ENCODE measurements at regions not wholly inside any gene's neighbourhood (a gene's known extent, or its start where the extent isn't known, plus 50 kb on each side); places are given as distances from the start of the nearest gene placed in this dataset.

DNA sequence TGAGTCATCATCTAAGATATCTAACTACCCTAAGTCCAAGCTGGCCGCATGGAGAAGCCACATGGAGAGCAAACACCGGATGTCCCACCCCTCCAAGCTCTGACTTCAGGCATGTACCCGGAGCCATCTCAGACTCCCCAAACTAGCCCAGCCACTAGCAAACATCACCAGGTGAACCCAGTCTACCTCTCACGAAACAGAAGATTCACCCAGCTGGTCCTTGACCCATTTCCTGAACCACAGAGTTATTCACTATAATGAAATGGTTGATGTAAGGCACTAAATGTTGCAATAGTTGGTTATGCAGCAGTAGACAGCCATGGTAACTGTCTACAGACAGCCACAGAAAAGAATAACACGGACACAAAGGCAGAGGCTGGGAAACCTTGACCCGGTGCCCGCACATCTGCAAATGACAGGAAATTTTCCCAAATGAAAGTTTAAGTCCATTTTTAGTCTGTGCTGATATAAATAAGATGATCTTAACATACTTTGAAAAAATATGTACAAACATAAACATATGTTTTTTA lies 265.5 kb upstream of the ATP10A start:
- Mint-ChIP-seq H3K27ac (ENCODE audit: unreplicated experiment) (no peak overlapping the region), H3K9me3 (ENCODE audit: unreplicated experiment) (peaks cover 7% of the 10 kb centered on the region), H3K4me1 (ENCODE audit: low read depth, unreplicated experiment) (no peaks in the 10 kb centered on the region), H3K36me3 (ENCODE audit: insufficient read depth, unreplicated experiment) (no peaks in the 10 kb centered on the region), H3K4me3 (ENCODE audit: unreplicated experiment) (no peak overlapping the region), H3K27me3 (ENCODE audit: insufficient read depth, unreplicated experiment) (peaks cover 8% of the 10 kb centered on the region)
- no peak overlapping the region for H3K4me3 ChIP-seq (ENCODE audit: low read depth, low read length)
- POLR2A ChIA-PET, result no interaction called here
- CTCF ChIA-PET, result no interaction called here
- H3K4me1 ChIP-seq, result no peaks in the 10 kb centered on the region
- H3K9me3 ChIP-seq, result no peaks in the 10 kb centered on the region
- no TSS peak for BruUV-seq (replicated peaks)
- no peaks in the 10 kb centered on the region for H3K27me3 ChIP-seq (replicated peaks; ENCODE audit: control insufficient read depth, insufficient read depth, low read length)
- intact Hi-C loops (cut with micrococcal nuclease; ENCODE audit: unreplicated experiment), result no loop called here
- no peak for DNase-seq
- TF ChIP-seq CTCF (IDR thresholded peaks at IDR 0.05; ENCODE audit: insufficient read depth in 1 of 2, low read depth in 1 of 2, low read length in 1 of 2, severe bottlenecking in 1 of 2, unreplicated experiment in 1 of 2), result no peak
- no peaks in the 10 kb centered on the region for H3K36me3 ChIP-seq (ENCODE audit: control insufficient read depth, insufficient read depth, low read length)

GRCh38 chr15:26126819-26127387 lies 263.8 kb upstream of the ATP10A start:
- no peak for DNase-seq
- Histone ChIP-seq H3K9me3 (no peaks in the 10 kb centered on the region), H3K4me3 (ENCODE audit: low read depth, low read length) (no peak overlapping the region), H3K4me1 (no peaks in the 10 kb centered on the region), H3K27me3 (replicated peaks; ENCODE audit: control insufficient read depth, insufficient read depth, low read length) (no peaks in the 10 kb centered on the region), H3K36me3 (ENCODE audit: control insufficient read depth, insufficient read depth, low read length) (no peaks in the 10 kb centered on the region)
- Mint-ChIP-seq H3K27ac (ENCODE audit: unreplicated experiment) (no peak overlapping the region), H3K36me3 (ENCODE audit: insufficient read depth, unreplicated experiment) (no peaks in the 10 kb centered on the region), H3K27me3 (ENCODE audit: insufficient read depth, unreplicated experiment) (peaks cover 2% of the 10 kb centered on the region), H3K4me3 (ENCODE audit: unreplicated experiment) (no peak overlapping the region), H3K9me3 (ENCODE audit: unreplicated experiment) (peaks cover 15% of the 10 kb centered on the region), H3K4me1 (ENCODE audit: low read depth, unreplicated experiment) (no peaks in the 10 kb centered on the region)
- intact Hi-C loops (cut with micrococcal nuclease; ENCODE audit: unreplicated experiment), result no loop called here
- no peak for TF ChIP-seq CTCF (IDR thresholded peaks at IDR 0.05; ENCODE audit: insufficient read depth in 1 of 2, low read depth in 1 of 2, low read length in 1 of 2, severe bottlenecking in 1 of 2, unreplicated experiment in 1 of 2)
- POLR2A ChIA-PET, result no interaction called here
- CTCF ChIA-PET, result no interaction called here
- no TSS peak for BruUV-seq (replicated peaks)

- TF ChIP-seq CTCF (IDR thresholded peaks at IDR 0.05; ENCODE audit: insufficient read depth in 1 of 2, low read depth in 1 of 2, low read length in 1 of 2, severe bottlenecking in 1 of 2, unreplicated experiment in 1 of 2), result no peak
- ChIA-PET POLR2A (no interaction called here), CTCF (no interaction called here)
- no peak overlapping the region for H3K4me3 ChIP-seq (ENCODE audit: low read depth, low read length)
- no peaks in the 10 kb centered on the region for H3K27me3 ChIP-seq (replicated peaks; ENCODE audit: control insufficient read depth, insufficient read depth, low read length)
- no peak overlapping the region for H3K4me3 Mint-ChIP-seq (ENCODE audit: unreplicated experiment)
- DNase-seq, result no peak
- no peaks in the 10 kb centered on the region for H3K4me1 Mint-ChIP-seq (ENCODE audit: low read depth, unreplicated experiment)
- H3K9me3 Mint-ChIP-seq (ENCODE audit: unreplicated experiment), result peaks cover 17% of the 10 kb centered on the region
- no peaks in the 10 kb centered on the region for H3K36me3 ChIP-seq (ENCODE audit: control insufficient read depth, insufficient read depth, low read length)
- H3K9me3 ChIP-seq, result no peaks in the 10 kb centered on the region
- no peaks in the 10 kb centered on the region for H3K27me3 Mint-ChIP-seq (ENCODE audit: insufficient read depth, unreplicated experiment)
- no peaks in the 10 kb centered on the region for H3K4me1 ChIP-seq
- intact Hi-C loops (cut with micrococcal nuclease; ENCODE audit: unreplicated experiment), result no loop called here
- H3K36me3 Mint-ChIP-seq (ENCODE audit: insufficient read depth, unreplicated experiment), result no peaks in the 10 kb centered on the region
- BruUV-seq (replicated peaks), result no TSS peak
- no peak overlapping the region for H3K27ac Mint-ChIP-seq (ENCODE audit: unreplicated experiment)
These were observed 262.9 kb upstream of the ATP10A start for GRCh38 chr15:26126070-26126469.

Data from Caco-2 (cell line).